GM12873 (cell line): ENCODE measurements at regions not wholly inside any gene's neighbourhood (a gene's known extent, or its start where the extent isn't known, plus 50 kb on each side); places are given as distances from the start of the nearest gene placed in this dataset.

Source experiments
- TF ChIP-seq, protein P1 (sequence below): IDR thresholded peaks from 2 replicates; pipeline ENCODE4 v1.5.1; 2012; ENCODE audit warnings: low read depth, mild to moderate bottlenecking, moderate library complexity, low read length, control low read depth; ENCODE audit not compliant: insufficient read depth; ENCODE audit errors: missing control alignments

DNA sequence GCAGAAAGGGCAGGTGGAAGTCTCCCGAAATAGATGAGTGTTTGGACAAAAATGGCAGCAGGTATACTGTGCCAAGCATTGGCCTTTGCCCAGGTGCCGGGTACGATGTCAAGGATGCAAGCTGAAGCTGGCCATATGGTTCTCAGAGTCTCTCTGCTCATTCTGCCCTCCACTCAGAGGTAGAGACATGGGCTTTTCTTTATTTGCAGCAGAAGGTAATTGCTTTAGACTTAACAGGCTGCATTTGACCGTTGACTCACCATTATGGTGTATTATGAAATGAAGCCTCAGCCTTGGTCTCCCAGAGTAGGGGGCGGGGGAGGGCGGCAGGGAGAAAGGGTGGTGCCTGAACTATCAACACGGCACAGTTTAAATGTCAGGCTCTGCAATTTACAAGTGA lies 969.1 kb upstream of the EEF2KMT start:
- TF ChIP-seq, protein P1, sequence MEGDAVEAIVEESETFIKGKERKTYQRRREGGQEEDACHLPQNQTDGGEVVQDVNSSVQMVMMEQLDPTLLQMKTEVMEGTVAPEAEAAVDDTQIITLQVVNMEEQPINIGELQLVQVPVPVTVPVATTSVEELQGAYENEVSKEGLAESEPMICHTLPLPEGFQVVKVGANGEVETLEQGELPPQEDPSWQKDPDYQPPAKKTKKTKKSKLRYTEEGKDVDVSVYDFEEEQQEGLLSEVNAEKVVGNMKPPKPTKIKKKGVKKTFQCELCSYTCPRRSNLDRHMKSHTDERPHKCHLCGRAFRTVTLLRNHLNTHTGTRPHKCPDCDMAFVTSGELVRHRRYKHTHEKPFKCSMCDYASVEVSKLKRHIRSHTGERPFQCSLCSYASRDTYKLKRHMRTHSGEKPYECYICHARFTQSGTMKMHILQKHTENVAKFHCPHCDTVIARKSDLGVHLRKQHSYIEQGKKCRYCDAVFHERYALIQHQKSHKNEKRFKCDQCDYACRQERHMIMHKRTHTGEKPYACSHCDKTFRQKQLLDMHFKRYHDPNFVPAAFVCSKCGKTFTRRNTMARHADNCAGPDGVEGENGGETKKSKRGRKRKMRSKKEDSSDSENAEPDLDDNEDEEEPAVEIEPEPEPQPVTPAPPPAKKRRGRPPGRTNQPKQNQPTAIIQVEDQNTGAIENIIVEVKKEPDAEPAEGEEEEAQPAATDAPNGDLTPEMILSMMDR: no peak

DNA sequence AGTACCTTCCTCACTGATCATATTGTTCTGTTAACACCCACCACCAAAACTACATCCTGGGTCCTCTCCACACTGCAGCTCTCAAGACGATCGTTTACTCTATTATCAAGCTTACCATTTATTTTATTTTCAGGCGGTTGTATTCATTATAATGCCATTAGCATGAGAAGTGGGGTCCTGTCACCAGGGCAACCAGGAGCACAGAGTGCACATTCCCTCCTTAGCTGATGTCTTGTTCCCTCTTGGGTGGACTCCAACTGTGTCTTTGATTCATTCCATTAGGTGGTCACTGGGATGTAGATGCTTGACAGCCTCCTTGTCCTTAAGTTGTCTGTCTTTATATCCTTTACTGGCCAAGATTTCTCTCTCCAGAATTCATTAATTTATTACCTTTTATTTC lies 965.9 kb upstream of the EEF2KMT start:
- TF ChIP-seq, protein P1: no peak

DNA sequence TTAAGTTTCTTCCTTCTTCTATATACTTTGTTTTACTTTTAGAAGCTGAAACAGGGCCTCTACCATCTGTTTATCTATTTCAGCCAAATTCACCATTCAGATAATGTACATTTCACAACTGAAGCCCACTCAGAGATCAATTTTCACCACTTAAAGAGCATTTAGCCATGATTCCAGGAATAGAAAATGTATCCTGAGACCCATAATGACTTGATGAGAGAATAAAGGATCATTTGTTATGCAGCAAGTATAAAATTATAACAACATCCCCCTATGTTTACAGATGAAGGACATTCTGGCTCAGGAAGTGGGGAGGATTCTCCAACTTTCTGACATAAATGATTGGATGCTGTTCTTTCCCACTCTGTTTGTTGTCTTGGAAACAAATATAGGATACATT lies 962.1 kb upstream of the EEF2KMT start:
- TF ChIP-seq, protein P1: no peak

DNA sequence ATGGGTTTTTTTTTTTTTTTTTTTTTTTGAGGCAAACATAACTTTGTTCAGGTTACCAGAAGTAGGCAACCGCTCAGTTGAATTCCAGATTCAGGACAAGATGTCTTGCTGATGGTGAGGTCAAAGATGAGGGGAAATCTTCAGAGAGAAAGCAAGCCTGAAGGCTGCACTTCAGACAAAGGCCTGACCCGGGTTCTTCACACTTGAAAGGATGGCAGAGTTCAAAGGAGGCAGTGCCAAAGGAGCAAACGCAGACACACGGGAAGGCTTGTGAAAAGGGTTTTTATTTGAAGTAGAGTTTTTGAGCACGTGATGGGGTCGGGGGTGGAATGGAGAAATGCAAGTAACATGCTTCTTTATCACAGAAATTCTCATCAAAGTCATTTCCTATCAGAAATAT lies 960.2 kb upstream of the EEF2KMT start:
- TF ChIP-seq, protein P1: no peak

DNA sequence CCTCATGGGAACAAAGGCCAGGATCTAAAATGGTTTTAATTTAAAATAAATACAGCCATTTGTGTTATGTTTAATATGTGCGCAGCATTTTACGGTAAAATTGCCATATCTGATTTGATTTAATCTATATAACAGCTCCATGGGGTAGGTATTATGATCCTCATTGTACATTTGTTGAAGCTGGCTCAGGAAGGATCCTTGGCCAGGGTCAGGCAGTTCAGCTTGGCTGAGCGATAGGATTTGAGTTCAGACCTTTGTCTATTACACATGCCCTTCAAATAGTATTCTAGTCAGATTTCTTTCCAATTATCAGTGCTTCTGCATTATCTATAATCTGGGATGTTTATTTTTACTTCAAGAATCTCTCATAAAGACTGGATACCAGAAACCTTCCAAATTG lies 950.4 kb upstream of the EEF2KMT start:
- TF ChIP-seq, protein P1: no peak

DNA sequence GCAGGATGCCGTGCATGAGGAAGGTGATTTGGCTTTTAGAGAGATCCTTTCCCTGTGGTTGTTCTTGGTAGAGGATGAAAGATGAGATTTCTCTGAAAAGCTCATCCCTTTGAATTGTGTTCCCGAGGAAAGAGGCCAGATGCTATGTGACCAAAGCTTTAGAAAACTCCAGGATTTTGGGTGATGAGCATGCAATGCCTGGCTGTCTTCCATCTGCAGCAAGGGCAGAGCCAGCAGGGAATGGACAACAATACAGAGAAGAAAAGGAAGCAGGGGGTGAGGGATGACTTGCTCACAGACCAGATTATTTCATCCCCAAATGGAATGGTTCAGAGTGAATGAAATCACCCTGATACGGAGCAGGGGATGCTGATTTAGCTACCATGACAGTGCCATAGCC lies 949.7 kb upstream of the EEF2KMT start:
- TF ChIP-seq, protein P1: no peak

DNA sequence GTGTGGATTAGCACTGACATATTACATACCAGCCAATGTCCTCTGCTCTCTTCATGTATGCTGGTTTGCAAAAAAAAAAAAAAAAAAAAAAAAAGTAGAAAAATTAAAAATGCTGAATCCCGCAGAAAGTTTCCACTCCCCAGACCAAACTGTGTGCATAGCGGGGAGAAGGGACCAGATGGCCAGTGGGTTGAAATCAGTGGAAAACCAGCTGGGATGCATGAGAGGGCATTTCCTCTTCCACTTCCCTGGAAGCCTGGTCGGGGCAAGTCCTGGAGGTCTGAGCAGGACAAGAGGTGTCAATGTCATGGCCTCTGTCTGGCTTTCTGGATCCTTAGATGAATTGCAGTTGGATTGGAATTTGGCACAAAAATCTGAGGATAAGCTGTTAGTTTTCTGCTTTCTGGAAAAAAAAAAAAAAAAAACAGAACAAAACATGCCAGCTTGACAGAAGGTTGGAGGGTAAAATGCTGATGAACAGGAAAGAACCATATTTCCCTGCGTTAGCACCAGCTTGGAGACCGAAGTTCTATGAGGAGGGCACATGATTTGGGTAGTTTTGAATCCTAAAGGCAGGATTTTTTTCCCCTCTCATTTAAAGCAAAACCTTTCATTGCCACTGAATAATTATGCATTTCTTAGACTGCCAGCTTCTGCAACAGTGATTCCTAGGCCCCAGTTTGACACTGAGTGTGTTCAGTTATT lies 941.5 kb upstream of the EEF2KMT start:
- TF ChIP-seq, protein P1: no peak
